ENCODE measurements at regions not wholly inside any gene's neighbourhood (a gene's known extent, or its start where the extent isn't known, plus 50 kb on each side); places are given as distances from the start of the nearest gene placed in this dataset.

GRCh38 chr6:164838068-164838615 is 471.3 kb downstream of the C6orf118 start:
- CTCF ChIA-PET, result interaction anchor here (0.9 to 1.2 kb wide), 2 partner anchors 9 to 16 kb away, joined by 3 read pairs; no protein-coding TSS in a partner anchor
- intact Hi-C loops (cut with DNase I, micrococcal nuclease), result no loop called here
- POLR2A ChIA-PET, result no interaction called here

DNA sequence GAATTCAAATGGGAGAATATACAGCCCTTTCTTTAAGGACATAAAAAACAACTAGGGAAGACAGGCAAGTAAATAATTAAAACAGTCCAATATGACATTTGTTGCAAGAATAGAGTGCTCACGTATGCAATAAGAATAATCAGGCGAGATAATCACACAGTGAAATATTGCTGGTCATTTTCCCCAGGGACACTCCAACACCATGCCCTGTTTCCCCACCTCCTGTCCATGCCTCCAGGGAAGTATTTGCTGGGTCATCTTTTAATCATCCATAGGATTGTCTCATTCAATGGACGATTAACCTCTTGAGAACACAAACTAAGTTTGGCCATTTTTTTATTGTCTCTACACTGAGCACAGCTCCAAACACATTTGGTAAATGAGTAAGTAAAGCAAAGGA is 472.9 kb downstream of the C6orf118 start:
- CTCF ChIA-PET, result no interaction called here
- DNase-seq, result no peak
- no peaks in the 10 kb centered on the region for H3K27me3 Mint-ChIP-seq
- no peak overlapping the region for H3K27ac ChIP-seq (ENCODE audit: low read depth in 1 of 2, low read length in 2 of 2)
- ATAC-seq (ENCODE audit: poor library complexity), result no peak
- no peaks in the 10 kb centered on the region for H3K4me1 ChIP-seq (ENCODE audit: insufficient read depth, low read length)
- intact Hi-C loops (cut with DNase I, micrococcal nuclease), result no loop called here
- TF ChIP-seq, protein P1, sequence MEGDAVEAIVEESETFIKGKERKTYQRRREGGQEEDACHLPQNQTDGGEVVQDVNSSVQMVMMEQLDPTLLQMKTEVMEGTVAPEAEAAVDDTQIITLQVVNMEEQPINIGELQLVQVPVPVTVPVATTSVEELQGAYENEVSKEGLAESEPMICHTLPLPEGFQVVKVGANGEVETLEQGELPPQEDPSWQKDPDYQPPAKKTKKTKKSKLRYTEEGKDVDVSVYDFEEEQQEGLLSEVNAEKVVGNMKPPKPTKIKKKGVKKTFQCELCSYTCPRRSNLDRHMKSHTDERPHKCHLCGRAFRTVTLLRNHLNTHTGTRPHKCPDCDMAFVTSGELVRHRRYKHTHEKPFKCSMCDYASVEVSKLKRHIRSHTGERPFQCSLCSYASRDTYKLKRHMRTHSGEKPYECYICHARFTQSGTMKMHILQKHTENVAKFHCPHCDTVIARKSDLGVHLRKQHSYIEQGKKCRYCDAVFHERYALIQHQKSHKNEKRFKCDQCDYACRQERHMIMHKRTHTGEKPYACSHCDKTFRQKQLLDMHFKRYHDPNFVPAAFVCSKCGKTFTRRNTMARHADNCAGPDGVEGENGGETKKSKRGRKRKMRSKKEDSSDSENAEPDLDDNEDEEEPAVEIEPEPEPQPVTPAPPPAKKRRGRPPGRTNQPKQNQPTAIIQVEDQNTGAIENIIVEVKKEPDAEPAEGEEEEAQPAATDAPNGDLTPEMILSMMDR (IDR thresholded peaks at IDR 0.05), result no peak
- no peak overlapping the region for H3K4me3 Mint-ChIP-seq
- POLR2A ChIA-PET, result no interaction called here
- peaks cover 0 to 4% of the 10 kb centered on the region in 2 experiments for H3K9me3 ChIP-seq (ENCODE audit: control insufficient read depth in 1 of 2, insufficient read depth in 1 of 2, low read length in 2 of 2)
- no peaks in the 10 kb centered on the region for H3K4me1 Mint-ChIP-seq (ENCODE audit: low read depth)
- no peaks in the 10 kb centered on the region for H3K27me3 ChIP-seq (ENCODE audit: control insufficient read depth in 1 of 2, insufficient read depth in 2 of 2, low read length in 2 of 2)
- peaks cover 4% of the 10 kb centered on the region for H3K9me3 Mint-ChIP-seq
- no peaks in the 10 kb centered on the region for H3K36me3 ChIP-seq (ENCODE audit: insufficient read depth, low read length)
- no peak overlapping the region for H3K27ac Mint-ChIP-seq
- no peak overlapping the region for H3K4me3 ChIP-seq (ENCODE audit: low read length)
- H3K36me3 Mint-ChIP-seq (ENCODE audit: low read depth), result no peaks in the 10 kb centered on the region

More at GRCh38 chr6:164838068-164838615, 471.3 kb downstream of the C6orf118 start:
- no peak overlapping the region for H3K4me3 ChIP-seq (ENCODE audit: low read length)
- H3K4me1 ChIP-seq (ENCODE audit: insufficient read depth, low read length), result no peaks in the 10 kb centered on the region
- Mint-ChIP-seq H3K27ac (no peak overlapping the region), H3K4me1 (ENCODE audit: low read depth) (no peaks in the 10 kb centered on the region), H3K36me3 (ENCODE audit: low read depth) (no peaks in the 10 kb centered on the region), H3K9me3 (peaks cover 4% of the 10 kb centered on the region), H3K4me3 (no peak overlapping the region), H3K27me3 (no peaks in the 10 kb centered on the region)
- TF ChIP-seq, protein P1 (IDR thresholded peaks at IDR 0.05), result no peak
- peaks cover 0 to 4% of the 10 kb centered on the region in 2 experiments for H3K9me3 ChIP-seq (ENCODE audit: control insufficient read depth in 1 of 2, insufficient read depth in 1 of 2, low read length in 2 of 2)
- no peaks in the 10 kb centered on the region for H3K36me3 ChIP-seq (ENCODE audit: insufficient read depth, low read length)
- no peak for ATAC-seq (ENCODE audit: poor library complexity)
- DNase-seq, result no peak
- no peaks in the 10 kb centered on the region for H3K27me3 ChIP-seq (ENCODE audit: control insufficient read depth in 1 of 2, insufficient read depth in 2 of 2, low read length in 2 of 2)
- no peak overlapping the region for H3K27ac ChIP-seq (ENCODE audit: low read depth in 1 of 2, low read length in 2 of 2)

- Histone ChIP-seq H3K4me1 (ENCODE audit: insufficient read depth, low read length) (no peaks in the 10 kb centered on the region), H3K27ac (ENCODE audit: low read depth in 1 of 2, low read length in 2 of 2) (no peak overlapping the region), H3K36me3 (ENCODE audit: insufficient read depth, low read length) (no peaks in the 10 kb centered on the region), H3K9me3 (ENCODE audit: control insufficient read depth in 1 of 2, insufficient read depth in 1 of 2, low read length in 2 of 2) (peaks cover 0 to 3% of the 10 kb centered on the region in 2 experiments), H3K4me3 (ENCODE audit: low read length) (no peak overlapping the region), H3K27me3 (ENCODE audit: control insufficient read depth in 1 of 2, insufficient read depth in 2 of 2, low read length in 2 of 2) (no peaks in the 10 kb centered on the region)
- ATAC-seq (ENCODE audit: poor library complexity), result no peak
- Mint-ChIP-seq H3K9me3 (peaks cover 6% of the 10 kb centered on the region), H3K27me3 (no peaks in the 10 kb centered on the region), H3K27ac (no peak overlapping the region), H3K36me3 (ENCODE audit: low read depth) (no peaks in the 10 kb centered on the region), H3K4me1 (ENCODE audit: low read depth) (no peaks in the 10 kb centered on the region), H3K4me3 (no peak overlapping the region)
- DNase-seq, result no peak
- ChIA-PET POLR2A (no interaction called here), CTCF (no interaction called here)
- intact Hi-C loops (cut with DNase I, micrococcal nuclease), result no loop called here
- TF ChIP-seq, protein P1 (IDR thresholded peaks at IDR 0.05), result no peak
Observed at GRCh38 chr6:164832410-164832809, 477.0 kb downstream of the C6orf118 start.

Measured in CD4-positive, alpha-beta T cell (primary cell).